ENCODE measurements at regions not wholly inside any gene's neighbourhood (a gene's known extent, or its start where the extent isn't known, plus 50 kb on each side); places are given as distances from the start of the nearest gene placed in this dataset.
"Not testable (repeated sequence)": the region's sequence is repeated elsewhere in the genome, so short reads cannot be mapped to it uniquely, and the experiment has no call there.

- Histone ChIP-seq H3K4me1 (ENCODE audit: control insufficient read depth in 1 of 2, insufficient read depth in 2 of 2, low read length in 2 of 2) (no peaks in the 10 kb centered on the region), H3K9me3 (ENCODE audit: control insufficient read depth in 1 of 2, low read length in 2 of 2) (no peaks in the 10 kb centered on the region), H3K27me3 (ENCODE audit: low read depth, low read length) (no peaks in the 10 kb centered on the region), H3K27ac (ENCODE audit: low read length) (no peak overlapping the region), H3K4me3 (ENCODE audit: low read depth in 1 of 2, low read length in 2 of 2) (no peak overlapping the region), H3K36me3 (ENCODE audit: control insufficient read depth in 1 of 2, insufficient read depth in 2 of 2, low read length in 2 of 2) (no peaks in the 10 kb centered on the region)
Observed at GRCh38 chr1:104315823-104316222, 566.1 kb downstream of the AMY1C start.

- Histone ChIP-seq H3K36me3 (ENCODE audit: control insufficient read depth in 1 of 2, insufficient read depth in 2 of 2, low read length in 2 of 2) (no peaks in the 10 kb centered on the region), H3K27me3 (ENCODE audit: low read depth, low read length) (no peaks in the 10 kb centered on the region), H3K27ac (ENCODE audit: low read length) (no peak overlapping the region), H3K4me3 (ENCODE audit: low read depth in 1 of 2, low read length in 2 of 2) (no peak overlapping the region), H3K4me1 (ENCODE audit: control insufficient read depth in 1 of 2, insufficient read depth in 2 of 2, low read length in 2 of 2) (no peaks in the 10 kb centered on the region), H3K9me3 (ENCODE audit: control insufficient read depth in 1 of 2, low read length in 2 of 2) (no peaks in the 10 kb centered on the region)
Observed at GRCh38 chr1:104322131-104322530, 572.4 kb downstream of the AMY1C start.

GRCh38 chr1:104329278-104329677 lies 579.6 kb downstream of the AMY1C start:
- Histone ChIP-seq H3K4me3 (ENCODE audit: low read depth in 1 of 2, low read length in 2 of 2) (no peak overlapping the region), H3K36me3 (ENCODE audit: control insufficient read depth in 1 of 2, insufficient read depth in 2 of 2, low read length in 2 of 2) (no peaks in the 10 kb centered on the region), H3K4me1 (ENCODE audit: control insufficient read depth in 1 of 2, insufficient read depth in 2 of 2, low read length in 2 of 2) (no peaks in the 10 kb centered on the region), H3K27me3 (ENCODE audit: low read depth, low read length) (no peaks in the 10 kb centered on the region), H3K9me3 (ENCODE audit: control insufficient read depth in 1 of 2, low read length in 2 of 2) (peaks cover 0 to 3% of the 10 kb centered on the region in 2 donors), H3K27ac (ENCODE audit: low read length) (no peak overlapping the region)

- no peaks in the 10 kb centered on the region for H3K27me3 ChIP-seq (ENCODE audit: low read depth, low read length)
- H3K9me3 ChIP-seq (ENCODE audit: control insufficient read depth in 1 of 2, low read length in 2 of 2) = peaks cover 0 to 3% of the 10 kb centered on the region in 2 donors
- H3K27ac ChIP-seq (ENCODE audit: low read length) = no peak overlapping the region
- H3K36me3 ChIP-seq (ENCODE audit: control insufficient read depth in 1 of 2, insufficient read depth in 2 of 2, low read length in 2 of 2) = no peaks in the 10 kb centered on the region
- H3K4me3 ChIP-seq (ENCODE audit: low read depth in 1 of 2, low read length in 2 of 2) = no peak overlapping the region
- H3K4me1 ChIP-seq (ENCODE audit: control insufficient read depth in 1 of 2, insufficient read depth in 2 of 2, low read length in 2 of 2) = no peaks in the 10 kb centered on the region
Observed at GRCh38 chr1:104331763-104332162, 582.1 kb downstream of the AMY1C start.

GRCh38 chr1:104337927-104338326 lies 588.2 kb downstream of the AMY1C start:
- not testable (repeated sequence) for H3K27me3 ChIP-seq (ENCODE audit: low read depth, low read length); H3K9me3 ChIP-seq (ENCODE audit: control insufficient read depth in 1 of 2, low read length in 2 of 2); H3K4me3 ChIP-seq (ENCODE audit: low read depth in 1 of 2, low read length in 2 of 2); H3K4me1 ChIP-seq (ENCODE audit: control insufficient read depth in 1 of 2, insufficient read depth in 2 of 2, low read length in 2 of 2); H3K36me3 ChIP-seq (ENCODE audit: control insufficient read depth in 1 of 2, insufficient read depth in 2 of 2, low read length in 2 of 2); H3K27ac ChIP-seq (ENCODE audit: low read length)

GRCh38 chr1:104341944-104342343 lies 592.2 kb downstream of the AMY1C start:
- Histone ChIP-seq H3K9me3 (ENCODE audit: control insufficient read depth in 1 of 2, low read length in 2 of 2) (no peaks in the 10 kb centered on the region), H3K27me3 (ENCODE audit: low read depth, low read length) (no peaks in the 10 kb centered on the region), H3K36me3 (ENCODE audit: control insufficient read depth in 1 of 2, insufficient read depth in 2 of 2, low read length in 2 of 2) (no peaks in the 10 kb centered on the region), H3K4me3 (ENCODE audit: low read depth in 1 of 2, low read length in 2 of 2) (no peak overlapping the region), H3K4me1 (ENCODE audit: control insufficient read depth in 1 of 2, insufficient read depth in 2 of 2, low read length in 2 of 2) (no peaks in the 10 kb centered on the region), H3K27ac (ENCODE audit: low read length) (no peak overlapping the region)

- Histone ChIP-seq H3K36me3 (ENCODE audit: control insufficient read depth in 1 of 2, insufficient read depth in 2 of 2, low read length in 2 of 2) (no peaks in the 10 kb centered on the region), H3K27ac (ENCODE audit: low read length) (no peak overlapping the region), H3K9me3 (ENCODE audit: control insufficient read depth in 1 of 2, low read length in 2 of 2) (no peaks in the 10 kb centered on the region), H3K27me3 (ENCODE audit: low read depth, low read length) (no peaks in the 10 kb centered on the region), H3K4me3 (ENCODE audit: low read depth in 1 of 2, low read length in 2 of 2) (no peak overlapping the region), H3K4me1 (ENCODE audit: control insufficient read depth in 1 of 2, insufficient read depth in 2 of 2, low read length in 2 of 2) (no peaks in the 10 kb centered on the region)
Observed at GRCh38 chr1:104348277-104348676, 598.6 kb downstream of the AMY1C start.

GRCh38 chr1:104353580-104353979 lies 603.9 kb downstream of the AMY1C start:
- Histone ChIP-seq H3K4me1 (ENCODE audit: control insufficient read depth in 1 of 2, insufficient read depth in 2 of 2, low read length in 2 of 2) (no peaks in the 10 kb centered on the region), H3K36me3 (ENCODE audit: control insufficient read depth in 1 of 2, insufficient read depth in 2 of 2, low read length in 2 of 2) (no peaks in the 10 kb centered on the region), H3K9me3 (ENCODE audit: control insufficient read depth in 1 of 2, low read length in 2 of 2) (no peaks in the 10 kb centered on the region), H3K27ac (ENCODE audit: low read length) (no peak overlapping the region), H3K27me3 (ENCODE audit: low read depth, low read length) (no peaks in the 10 kb centered on the region), H3K4me3 (ENCODE audit: low read depth in 1 of 2, low read length in 2 of 2) (no peak overlapping the region)

- Histone ChIP-seq H3K27me3 (ENCODE audit: low read depth, low read length) (no peaks in the 10 kb centered on the region), H3K4me1 (ENCODE audit: control insufficient read depth in 1 of 2, insufficient read depth in 2 of 2, low read length in 2 of 2) (no peaks in the 10 kb centered on the region), H3K27ac (ENCODE audit: low read length) (no peak overlapping the region), H3K9me3 (ENCODE audit: control insufficient read depth in 1 of 2, low read length in 2 of 2) (no peaks in the 10 kb centered on the region), H3K4me3 (ENCODE audit: low read depth in 1 of 2, low read length in 2 of 2) (no peak overlapping the region), H3K36me3 (ENCODE audit: control insufficient read depth in 1 of 2, insufficient read depth in 2 of 2, low read length in 2 of 2) (no peaks in the 10 kb centered on the region)
Observed at GRCh38 chr1:104358086-104358485, 608.4 kb downstream of the AMY1C start.

GRCh38 chr1:104358621-104359020 lies 608.9 kb downstream of the AMY1C start:
- Histone ChIP-seq H3K36me3 (ENCODE audit: control insufficient read depth in 1 of 2, insufficient read depth in 2 of 2, low read length in 2 of 2) (no peaks in the 10 kb centered on the region), H3K4me3 (ENCODE audit: low read depth in 1 of 2, low read length in 2 of 2) (no peak overlapping the region), H3K27me3 (ENCODE audit: low read depth, low read length) (no peaks in the 10 kb centered on the region), H3K4me1 (ENCODE audit: control insufficient read depth in 1 of 2, insufficient read depth in 2 of 2, low read length in 2 of 2) (no peaks in the 10 kb centered on the region), H3K27ac (ENCODE audit: low read length) (no peak overlapping the region), H3K9me3 (ENCODE audit: control insufficient read depth in 1 of 2, low read length in 2 of 2) (no peaks in the 10 kb centered on the region)

- H3K27ac ChIP-seq (ENCODE audit: low read length) = no peak overlapping the region
- H3K4me1 ChIP-seq (ENCODE audit: control insufficient read depth in 1 of 2, insufficient read depth in 2 of 2, low read length in 2 of 2) = no peaks in the 10 kb centered on the region
- H3K4me3 ChIP-seq (ENCODE audit: low read depth in 1 of 2, low read length in 2 of 2) = no peak overlapping the region
- H3K36me3 ChIP-seq (ENCODE audit: control insufficient read depth in 1 of 2, insufficient read depth in 2 of 2, low read length in 2 of 2) = no peaks in the 10 kb centered on the region
- H3K27me3 ChIP-seq (ENCODE audit: low read depth, low read length) = no peaks in the 10 kb centered on the region
- no peaks in the 10 kb centered on the region for H3K9me3 ChIP-seq (ENCODE audit: control insufficient read depth in 1 of 2, low read length in 2 of 2)
Observed at GRCh38 chr1:104378414-104378813, 628.7 kb downstream of the AMY1C start.

- no peaks in the 10 kb centered on the region for H3K27me3 ChIP-seq (ENCODE audit: low read depth, low read length)
- H3K9me3 ChIP-seq (ENCODE audit: control insufficient read depth in 1 of 2, low read length in 2 of 2) = no peaks in the 10 kb centered on the region
- H3K4me3 ChIP-seq (ENCODE audit: low read depth in 1 of 2, low read length in 2 of 2) = no peak overlapping the region
- no peak overlapping the region for H3K27ac ChIP-seq (ENCODE audit: low read length)
- H3K4me1 ChIP-seq (ENCODE audit: control insufficient read depth in 1 of 2, insufficient read depth in 2 of 2, low read length in 2 of 2) = no peaks in the 10 kb centered on the region
- no peaks in the 10 kb centered on the region for H3K36me3 ChIP-seq (ENCODE audit: control insufficient read depth in 1 of 2, insufficient read depth in 2 of 2, low read length in 2 of 2)
Observed at GRCh38 chr1:104380003-104380402, 630.3 kb downstream of the AMY1C start.
